ENCODE measurements at regions not wholly inside any gene's neighbourhood (a gene's known extent, or its start where the extent isn't known, plus 50 kb on each side); places are given as distances from the start of the nearest gene placed in this dataset.

DNA sequence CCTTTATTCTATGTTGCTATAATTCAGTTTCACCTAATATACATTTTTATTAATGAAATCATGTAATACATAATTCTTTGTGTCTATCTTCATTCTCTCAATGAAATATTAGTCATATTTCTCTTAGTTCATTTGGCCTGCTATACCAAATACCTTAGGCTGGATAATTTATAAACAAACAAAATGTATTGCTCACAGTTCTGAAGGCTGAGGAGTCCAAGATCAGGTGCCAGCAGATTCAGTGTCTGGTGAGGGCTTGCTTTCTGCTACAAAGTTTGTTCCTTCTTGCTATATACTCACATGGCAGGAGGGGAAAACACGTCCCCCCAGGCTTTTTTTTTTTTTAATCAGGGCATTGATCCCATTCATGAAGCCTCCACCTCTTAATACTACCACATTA is 143.4 kb upstream of the GRB10 start:
- no peak for DNase-seq (ENCODE audit: low read depth in 1 of 2, low spot score in 1 of 2)
- Histone ChIP-seq H3K4me3 (replicated peaks; ENCODE audit: insufficient read depth, low read length) (no peak overlapping the region), H3K27ac (replicated peaks) (no peak overlapping the region), H3K27me3 (ENCODE audit: insufficient read depth, poor library complexity, severe bottlenecking) (peaks cover 3% of the 10 kb centered on the region)
- TF ChIP-seq, protein P1, sequence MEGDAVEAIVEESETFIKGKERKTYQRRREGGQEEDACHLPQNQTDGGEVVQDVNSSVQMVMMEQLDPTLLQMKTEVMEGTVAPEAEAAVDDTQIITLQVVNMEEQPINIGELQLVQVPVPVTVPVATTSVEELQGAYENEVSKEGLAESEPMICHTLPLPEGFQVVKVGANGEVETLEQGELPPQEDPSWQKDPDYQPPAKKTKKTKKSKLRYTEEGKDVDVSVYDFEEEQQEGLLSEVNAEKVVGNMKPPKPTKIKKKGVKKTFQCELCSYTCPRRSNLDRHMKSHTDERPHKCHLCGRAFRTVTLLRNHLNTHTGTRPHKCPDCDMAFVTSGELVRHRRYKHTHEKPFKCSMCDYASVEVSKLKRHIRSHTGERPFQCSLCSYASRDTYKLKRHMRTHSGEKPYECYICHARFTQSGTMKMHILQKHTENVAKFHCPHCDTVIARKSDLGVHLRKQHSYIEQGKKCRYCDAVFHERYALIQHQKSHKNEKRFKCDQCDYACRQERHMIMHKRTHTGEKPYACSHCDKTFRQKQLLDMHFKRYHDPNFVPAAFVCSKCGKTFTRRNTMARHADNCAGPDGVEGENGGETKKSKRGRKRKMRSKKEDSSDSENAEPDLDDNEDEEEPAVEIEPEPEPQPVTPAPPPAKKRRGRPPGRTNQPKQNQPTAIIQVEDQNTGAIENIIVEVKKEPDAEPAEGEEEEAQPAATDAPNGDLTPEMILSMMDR (IDR thresholded peaks at IDR 0.05; ENCODE audit: insufficient read depth, low read length) = no peak
- TF ChIP-seq, protein P2, sequence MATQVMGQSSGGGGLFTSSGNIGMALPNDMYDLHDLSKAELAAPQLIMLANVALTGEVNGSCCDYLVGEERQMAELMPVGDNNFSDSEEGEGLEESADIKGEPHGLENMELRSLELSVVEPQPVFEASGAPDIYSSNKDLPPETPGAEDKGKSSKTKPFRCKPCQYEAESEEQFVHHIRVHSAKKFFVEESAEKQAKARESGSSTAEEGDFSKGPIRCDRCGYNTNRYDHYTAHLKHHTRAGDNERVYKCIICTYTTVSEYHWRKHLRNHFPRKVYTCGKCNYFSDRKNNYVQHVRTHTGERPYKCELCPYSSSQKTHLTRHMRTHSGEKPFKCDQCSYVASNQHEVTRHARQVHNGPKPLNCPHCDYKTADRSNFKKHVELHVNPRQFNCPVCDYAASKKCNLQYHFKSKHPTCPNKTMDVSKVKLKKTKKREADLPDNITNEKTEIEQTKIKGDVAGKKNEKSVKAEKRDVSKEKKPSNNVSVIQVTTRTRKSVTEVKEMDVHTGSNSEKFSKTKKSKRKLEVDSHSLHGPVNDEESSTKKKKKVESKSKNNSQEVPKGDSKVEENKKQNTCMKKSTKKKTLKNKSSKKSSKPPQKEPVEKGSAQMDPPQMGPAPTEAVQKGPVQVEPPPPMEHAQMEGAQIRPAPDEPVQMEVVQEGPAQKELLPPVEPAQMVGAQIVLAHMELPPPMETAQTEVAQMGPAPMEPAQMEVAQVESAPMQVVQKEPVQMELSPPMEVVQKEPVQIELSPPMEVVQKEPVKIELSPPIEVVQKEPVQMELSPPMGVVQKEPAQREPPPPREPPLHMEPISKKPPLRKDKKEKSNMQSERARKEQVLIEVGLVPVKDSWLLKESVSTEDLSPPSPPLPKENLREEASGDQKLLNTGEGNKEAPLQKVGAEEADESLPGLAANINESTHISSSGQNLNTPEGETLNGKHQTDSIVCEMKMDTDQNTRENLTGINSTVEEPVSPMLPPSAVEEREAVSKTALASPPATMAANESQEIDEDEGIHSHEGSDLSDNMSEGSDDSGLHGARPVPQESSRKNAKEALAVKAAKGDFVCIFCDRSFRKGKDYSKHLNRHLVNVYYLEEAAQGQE (IDR thresholded peaks at IDR 0.05; ENCODE audit: insufficient replicate concordance, low read depth) = no peak
- TF ChIP-seq SPI1 (IDR thresholded peaks at IDR 0.05; ENCODE audit: borderline replicate concordance, low read depth) = no peak
- TF ChIP-seq GABPA (IDR thresholded peaks at IDR 0.05; ENCODE audit: low read depth) = no peak
- no peak for TF ChIP-seq POLR2AphosphoS5 (IDR thresholded peaks at IDR 0.05; ENCODE audit: low read depth)

DNA sequence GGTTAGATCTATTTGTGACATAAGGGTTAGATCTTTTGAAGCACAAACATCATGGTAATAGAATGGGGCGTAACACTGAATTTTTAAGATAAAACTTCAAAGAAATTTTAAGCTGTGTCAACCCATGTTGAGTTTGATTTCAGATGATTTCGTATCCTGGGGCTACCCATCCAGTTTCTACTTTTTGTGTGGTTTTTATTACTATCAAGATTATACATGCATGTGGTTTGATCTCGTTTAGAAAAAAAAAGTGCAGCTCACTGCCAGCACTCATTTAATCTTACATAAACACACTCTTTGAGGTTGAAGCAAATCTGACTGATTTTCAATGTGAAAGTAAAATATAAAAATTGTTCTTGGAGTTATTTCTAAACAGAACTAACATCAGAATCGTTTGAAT is 140.8 kb upstream of the GRB10 start:
- DNase-seq (ENCODE audit: low read depth in 1 of 2, low spot score in 1 of 2) = no peak
- Histone ChIP-seq H3K27me3 (ENCODE audit: insufficient read depth, poor library complexity, severe bottlenecking) (no peaks in the 10 kb centered on the region), H3K27ac (replicated peaks) (no peak overlapping the region), H3K4me3 (replicated peaks; ENCODE audit: insufficient read depth, low read length) (no peak overlapping the region)
- TF ChIP-seq, protein P2 (IDR thresholded peaks at IDR 0.05; ENCODE audit: insufficient replicate concordance, low read depth) = no peak
- TF ChIP-seq, protein P1 (IDR thresholded peaks at IDR 0.05; ENCODE audit: insufficient read depth, low read length) = no peak
- no peak for TF ChIP-seq POLR2AphosphoS5 (IDR thresholded peaks at IDR 0.05; ENCODE audit: low read depth)
- TF ChIP-seq GABPA (IDR thresholded peaks at IDR 0.05; ENCODE audit: low read depth) = no peak
- TF ChIP-seq SPI1 (IDR thresholded peaks at IDR 0.05; ENCODE audit: borderline replicate concordance, low read depth) = no peak

DNA sequence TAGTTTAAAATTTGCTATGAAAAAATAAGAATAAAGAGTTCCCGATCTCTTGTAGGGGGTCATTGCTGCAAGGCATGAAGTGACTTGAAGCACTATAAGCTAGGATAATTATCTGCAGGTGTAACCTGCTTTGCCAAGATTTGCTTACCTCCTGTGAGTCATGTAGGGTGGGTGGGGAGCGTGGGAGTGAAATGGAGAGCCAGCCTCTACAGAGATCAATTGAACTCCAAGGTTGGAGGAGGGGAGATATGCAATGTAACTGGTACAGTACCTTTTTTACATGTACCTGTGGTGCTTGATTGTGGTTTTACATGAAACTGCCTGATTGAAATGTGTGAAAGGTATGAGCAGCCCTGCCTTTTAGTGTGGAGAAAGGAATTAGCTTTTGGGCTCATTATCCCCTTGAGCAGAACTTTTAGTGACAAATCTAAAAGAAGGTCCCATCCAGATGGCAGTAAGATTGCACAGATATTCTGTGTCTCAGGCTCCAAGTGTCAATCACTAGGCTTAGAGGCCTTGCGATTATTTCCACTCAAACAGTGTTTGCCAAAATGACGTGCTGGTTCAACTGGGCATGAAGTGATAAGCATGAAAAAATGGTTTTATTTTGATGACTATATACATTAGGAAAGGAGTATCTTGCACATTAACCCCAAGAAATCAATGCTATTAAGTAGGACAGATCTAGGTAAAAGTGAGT is 138.6 kb upstream of the GRB10 start:
- TF ChIP-seq SPI1 (IDR thresholded peaks at IDR 0.05; ENCODE audit: borderline replicate concordance, low read depth) (no peak), GABPA (IDR thresholded peaks at IDR 0.05; ENCODE audit: low read depth) (no peak), POLR2AphosphoS5 (IDR thresholded peaks at IDR 0.05; ENCODE audit: low read depth) (no peak)
- TF ChIP-seq, protein P1 (IDR thresholded peaks at IDR 0.05; ENCODE audit: insufficient read depth, low read length) = no peak
- TF ChIP-seq, protein P2 (IDR thresholded peaks at IDR 0.05; ENCODE audit: insufficient replicate concordance, low read depth) = no peak
- no peak overlapping the region for H3K4me3 ChIP-seq (replicated peaks; ENCODE audit: insufficient read depth, low read length)

More for the DNA sequence above, 138.6 kb upstream of the GRB10 start:
- no peaks in the 10 kb centered on the region for H3K27me3 ChIP-seq (ENCODE audit: insufficient read depth, poor library complexity, severe bottlenecking)
- H3K27ac ChIP-seq (replicated peaks) = no peak overlapping the region
- no peak for DNase-seq (ENCODE audit: low read depth in 1 of 2, low spot score in 1 of 2)
